ENCODE measurements at regions not wholly inside any gene's neighbourhood (a gene's known extent, or its start where the extent isn't known, plus 50 kb on each side); places are given as distances from the start of the nearest gene placed in this dataset.

GRCh38 chr17:72409405-72410002 lies 288.7 kb downstream of the SOX9 start:
- TF ChIP-seq, protein P1, sequence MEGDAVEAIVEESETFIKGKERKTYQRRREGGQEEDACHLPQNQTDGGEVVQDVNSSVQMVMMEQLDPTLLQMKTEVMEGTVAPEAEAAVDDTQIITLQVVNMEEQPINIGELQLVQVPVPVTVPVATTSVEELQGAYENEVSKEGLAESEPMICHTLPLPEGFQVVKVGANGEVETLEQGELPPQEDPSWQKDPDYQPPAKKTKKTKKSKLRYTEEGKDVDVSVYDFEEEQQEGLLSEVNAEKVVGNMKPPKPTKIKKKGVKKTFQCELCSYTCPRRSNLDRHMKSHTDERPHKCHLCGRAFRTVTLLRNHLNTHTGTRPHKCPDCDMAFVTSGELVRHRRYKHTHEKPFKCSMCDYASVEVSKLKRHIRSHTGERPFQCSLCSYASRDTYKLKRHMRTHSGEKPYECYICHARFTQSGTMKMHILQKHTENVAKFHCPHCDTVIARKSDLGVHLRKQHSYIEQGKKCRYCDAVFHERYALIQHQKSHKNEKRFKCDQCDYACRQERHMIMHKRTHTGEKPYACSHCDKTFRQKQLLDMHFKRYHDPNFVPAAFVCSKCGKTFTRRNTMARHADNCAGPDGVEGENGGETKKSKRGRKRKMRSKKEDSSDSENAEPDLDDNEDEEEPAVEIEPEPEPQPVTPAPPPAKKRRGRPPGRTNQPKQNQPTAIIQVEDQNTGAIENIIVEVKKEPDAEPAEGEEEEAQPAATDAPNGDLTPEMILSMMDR (conservative IDR thresholded peaks at IDR 0.05; ENCODE audit: low read depth, low read length), result no peak
- TF ChIP-seq EZH2 (IDR thresholded peaks at IDR 0.05; ENCODE audit: borderline replicate concordance, low read depth, low read length, poor library complexity, severe bottlenecking), result no peak

All from A673 (cell line).